CD14-positive monocyte (primary cell): ENCODE measurements at regions not wholly inside any gene's neighbourhood (a gene's known extent, or its start where the extent isn't known, plus 50 kb on each side); places are given as distances from the start of the nearest gene placed in this dataset.

Experiments used
- DNase-seq, 3 donors: peaks; one replicate each; pipeline ENCODE4 v3.0.0-alpha.2; 2011 to 2022
- H2AFZ ChIP-seq: 2 replicates; pipeline ENCODE4 v1.6.0; 2012; ENCODE audit warnings: mild to moderate bottlenecking, low read depth, low read length, inconsistent platforms; ENCODE audit not compliant: insufficient read depth, poor library complexity, severe bottlenecking
- H3K27ac ChIP-seq, 2 donors: 1 replicate in 1 of 2; 2 replicates in 1 of 2; pipeline ENCODE4 v1.5.1; 2012 to 2013; ENCODE audit warnings: low read length in 2 of 2, control low read depth in 1 of 2, inconsistent platforms in 1 of 2, low read depth in 1 of 2, mild to moderate bottlenecking in 1 of 2
- H3K27me3 ChIP-seq, 2 donors: one replicate each; pipeline versions ENCODE4 v1.6.0 to v1.6.1; 2011 to 2013; ENCODE audit warnings: low read length in 2 of 2; ENCODE audit not compliant: control insufficient read depth in 2 of 2, insufficient read depth in 2 of 2
- H3K36me3 ChIP-seq, 2 donors: replicated peaks in 1 of 2; 1 replicate in 1 of 2; 2 replicates in 1 of 2; pipeline versions ENCODE4 v1.5.1 to v1.6.1; 2012 to 2013; ENCODE audit warnings: low read length in 2 of 2, control low read depth in 1 of 2, inconsistent platforms in 1 of 2, mild to moderate bottlenecking in 1 of 2; ENCODE audit not compliant: insufficient read depth in 2 of 2, control insufficient read depth in 1 of 2
- H3K4me1 ChIP-seq, 2 donors: 1 replicate in 1 of 2; 2 replicates in 1 of 2; pipeline versions ENCODE4 v1.5.1 to v1.6.1; 2012 to 2013; ENCODE audit warnings: low read length in 2 of 2, control low read depth in 1 of 2, inconsistent platforms in 1 of 2, mild to moderate bottlenecking in 1 of 2, moderate library complexity in 1 of 2; ENCODE audit not compliant: insufficient read depth in 2 of 2, control insufficient read depth in 1 of 2
- H3K4me2 ChIP-seq: replicated peaks from 2 replicates; pipeline ENCODE3; 2012; ENCODE audit warnings: low read length, moderate library complexity, mild to moderate bottlenecking; ENCODE audit not compliant: poor library complexity, severe bottlenecking; ENCODE audit errors: extremely low read depth
- H3K4me3 ChIP-seq, 3 experiments: fragments of 200-600 bp in 1 of 3; sonication (generic) in 1 of 3; replicated peaks in 1 of 3; 1 replicate in 2 of 3; 2 replicates in 1 of 3; pipeline ENCODE4 v1.5.1; 2011 to 2013; ENCODE audit warnings: low read length in 3 of 3, mild to moderate bottlenecking in 3 of 3, control low read depth in 2 of 3, low read depth in 2 of 3, inconsistent platforms in 1 of 3, moderate library complexity in 1 of 3
- H3K79me2 ChIP-seq: 2 replicates; pipeline ENCODE4 v1.6.0; 2012; ENCODE audit warnings: mild to moderate bottlenecking, control low read depth, inconsistent platforms, low read length, moderate library complexity; ENCODE audit not compliant: insufficient read depth
- H3K9ac ChIP-seq: 2 replicates; pipeline ENCODE4 v1.6.0; 2017; ENCODE audit warnings: low read length, mild to moderate bottlenecking; ENCODE audit not compliant: insufficient read depth, poor library complexity, severe bottlenecking
- H3K9me3 ChIP-seq, 2 donors: replicated peaks in 1 of 2; 1 replicate in 1 of 2; 2 replicates in 1 of 2; pipeline versions ENCODE4 v1.5.1 to v1.6.1; 2012 to 2013; ENCODE audit warnings: low read length in 2 of 2, control low read depth in 1 of 2; ENCODE audit not compliant: control insufficient read depth in 1 of 2, insufficient read depth in 1 of 2
- H4K20me1 ChIP-seq: 2 replicates; pipeline ENCODE4 v1.6.0; 2012; ENCODE audit warnings: mild to moderate bottlenecking, low read length, control low read depth, moderate library complexity; ENCODE audit not compliant: insufficient read depth
- H3K27ac Mint-ChIP-seq, 7 donors: one replicate each; pipeline ENCODE4 v1.8.0; 2020; ENCODE audit warnings: mild to moderate bottlenecking in 7 of 7, mixed read lengths in 7 of 7, moderate library complexity in 6 of 7, inconsistent platforms in 2 of 7
- H3K27me3 Mint-ChIP-seq, 3 donors: one replicate each; pipeline ENCODE4 v1.8.0; 2021 to 2022; ENCODE audit warnings: low read depth in 3 of 3, mild to moderate bottlenecking in 3 of 3, mixed read lengths in 3 of 3, moderate library complexity in 3 of 3, inconsistent platforms in 1 of 3
- H3K36me3 Mint-ChIP-seq, 2 donors: one replicate each; pipeline ENCODE4 v1.8.0; 2020; ENCODE audit warnings: mixed read lengths in 2 of 2, inconsistent platforms in 1 of 2, mild to moderate bottlenecking in 1 of 2
- H3K4me1 Mint-ChIP-seq: one replicate; pipeline ENCODE4 v1.8.0; 2020; ENCODE audit warnings: mild to moderate bottlenecking, mixed read lengths
- H3K4me3 Mint-ChIP-seq, 2 donors: one replicate each; pipeline ENCODE4 v1.8.0; 2020; ENCODE audit warnings: mild to moderate bottlenecking in 2 of 2, mixed read lengths in 2 of 2, moderate library complexity in 1 of 2
- H3K9me3 Mint-ChIP-seq, 7 donors: one replicate each; pipeline ENCODE4 v1.8.0; 2020 to 2022; ENCODE audit warnings: mixed read lengths in 7 of 7, mild to moderate bottlenecking in 6 of 7, moderate library complexity in 6 of 7, inconsistent platforms in 2 of 7
- WGBS: methylation state at CpG from one replicate; pipeline ENCODE4 v1.1.5; 2013; ENCODE audit warnings: missing lambda C conversion rate; ENCODE audit not compliant: insufficient coverage; 5-methylcytosine and 5-hydroxymethylcytosine counted together
- intact Hi-C, 2 donors: fragments of 100-400 bp; cut with micrococcal nuclease; formaldehyde crosslinking; loops; one replicate each; pipeline versions ENCODE4 v1.15.0 to v1.15.1; 2023
- TF ChIP-seq, protein P1 (sequence below): fragments of 200-600 bp; IDR thresholded peaks from one replicate; pipeline ENCODE4 v1.8.0; 2022; ENCODE audit warnings: antibody characterized with exemption, mild to moderate bottlenecking

DNA sequence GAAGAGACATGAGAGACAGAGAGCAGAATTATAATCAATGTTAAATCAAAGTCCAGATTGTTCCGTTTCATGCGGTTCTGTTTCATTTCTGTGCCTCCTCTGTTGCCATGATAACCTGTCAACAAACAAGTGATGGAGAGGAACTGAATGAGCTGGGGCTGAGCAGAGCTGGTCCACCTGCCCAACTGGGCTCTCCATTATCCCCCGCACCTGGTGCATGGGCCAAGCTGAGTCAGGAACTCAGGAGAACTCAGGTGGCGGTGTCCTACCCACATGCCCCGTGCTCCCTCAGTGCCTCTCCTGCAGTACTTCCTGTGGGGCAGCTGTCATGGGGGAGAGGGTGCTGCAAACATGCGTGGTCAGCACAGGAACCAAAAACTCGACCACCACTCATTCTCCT, 178.8 kb downstream of the TTC32 start:
- no peaks in the 10 kb centered on the region for H3K79me2 ChIP-seq
- H3K4me3 ChIP-seq: no peak overlapping the region
- Mint-ChIP-seq H3K9me3 (peaks cover 3 to 13% (median 7%) of the 10 kb centered on the region in 7 donors), H3K27me3 (peaks cover 2 to 5% (median 3%) of the 10 kb centered on the region in 3 donors), H3K4me3 (no peak overlapping the region), H3K4me1 (no peaks in the 10 kb centered on the region), H3K27ac (no peak overlapping the region), H3K36me3 (no peaks in the 10 kb centered on the region)
- WGBS: 93% methylated on average over 3 of the region's 7 CpGs
- no peaks in the 10 kb centered on the region for H3K4me1 ChIP-seq
- H3K9ac ChIP-seq: no peak overlapping the region
- no peak overlapping the region for H3K4me2 ChIP-seq
- no peaks in the 10 kb centered on the region for H3K36me3 ChIP-seq
- intact Hi-C loops: no loop called here
- no peak overlapping the region for H3K27ac ChIP-seq
- TF ChIP-seq, protein P1, sequence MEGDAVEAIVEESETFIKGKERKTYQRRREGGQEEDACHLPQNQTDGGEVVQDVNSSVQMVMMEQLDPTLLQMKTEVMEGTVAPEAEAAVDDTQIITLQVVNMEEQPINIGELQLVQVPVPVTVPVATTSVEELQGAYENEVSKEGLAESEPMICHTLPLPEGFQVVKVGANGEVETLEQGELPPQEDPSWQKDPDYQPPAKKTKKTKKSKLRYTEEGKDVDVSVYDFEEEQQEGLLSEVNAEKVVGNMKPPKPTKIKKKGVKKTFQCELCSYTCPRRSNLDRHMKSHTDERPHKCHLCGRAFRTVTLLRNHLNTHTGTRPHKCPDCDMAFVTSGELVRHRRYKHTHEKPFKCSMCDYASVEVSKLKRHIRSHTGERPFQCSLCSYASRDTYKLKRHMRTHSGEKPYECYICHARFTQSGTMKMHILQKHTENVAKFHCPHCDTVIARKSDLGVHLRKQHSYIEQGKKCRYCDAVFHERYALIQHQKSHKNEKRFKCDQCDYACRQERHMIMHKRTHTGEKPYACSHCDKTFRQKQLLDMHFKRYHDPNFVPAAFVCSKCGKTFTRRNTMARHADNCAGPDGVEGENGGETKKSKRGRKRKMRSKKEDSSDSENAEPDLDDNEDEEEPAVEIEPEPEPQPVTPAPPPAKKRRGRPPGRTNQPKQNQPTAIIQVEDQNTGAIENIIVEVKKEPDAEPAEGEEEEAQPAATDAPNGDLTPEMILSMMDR: no peak
- H4K20me1 ChIP-seq: no peaks in the 10 kb centered on the region
- H2AFZ ChIP-seq: no peak overlapping the region
- no peak for DNase-seq
- H3K9me3 ChIP-seq: peaks cover 4 to 12% of the 10 kb centered on the region in 2 donors
- H3K27me3 ChIP-seq: no peaks in the 10 kb centered on the region

DNA sequence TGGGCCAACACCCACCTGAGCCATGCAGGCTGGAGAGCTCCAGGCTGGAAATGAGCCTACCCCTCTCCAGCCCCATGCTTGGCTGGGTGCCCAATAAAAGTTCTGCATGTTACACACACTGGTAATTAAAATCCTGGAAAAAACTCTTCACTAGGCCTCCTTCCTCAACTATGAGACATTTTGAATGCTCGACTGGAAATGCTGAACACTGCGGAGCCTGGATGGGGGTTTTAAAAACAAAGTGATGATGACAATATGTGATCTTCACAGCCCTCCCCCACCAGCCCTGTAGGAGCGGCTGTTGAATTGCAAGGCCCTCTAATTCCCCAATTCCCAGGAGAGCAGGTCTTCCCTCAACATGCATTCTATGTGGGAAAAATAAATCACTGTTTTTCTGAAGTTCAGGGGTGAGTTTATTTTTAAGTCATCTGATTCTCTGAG, 179.2 kb downstream of the TTC32 start:
- intact Hi-C loops: no loop called here
- H3K9ac ChIP-seq: no peak overlapping the region
- H3K36me3 Mint-ChIP-seq: no peaks in the 10 kb centered on the region
- H3K4me3 Mint-ChIP-seq: no peak overlapping the region
- DNase-seq: no peak
- H3K27me3 Mint-ChIP-seq: peaks cover 2 to 5% (median 3%) of the 10 kb centered on the region in 3 donors
- TF ChIP-seq, protein P1: no peak
- H4K20me1 ChIP-seq: no peaks in the 10 kb centered on the region
- H3K4me3 ChIP-seq: no peak overlapping the region
- peaks cover 4 to 15% of the 10 kb centered on the region in 2 donors for H3K9me3 ChIP-seq
- H3K36me3 ChIP-seq: no peaks in the 10 kb centered on the region
- H2AFZ ChIP-seq: no peak overlapping the region
- no peak overlapping the region for H3K27ac ChIP-seq
- H3K4me1 Mint-ChIP-seq: no peaks in the 10 kb centered on the region
- peaks cover 3 to 13% (median 7%) of the 10 kb centered on the region in 7 donors for H3K9me3 Mint-ChIP-seq
- no peak overlapping the region for H3K27ac Mint-ChIP-seq
- H3K27me3 ChIP-seq: no peaks in the 10 kb centered on the region
- no peak overlapping the region for H3K4me2 ChIP-seq
- no peaks in the 10 kb centered on the region for H3K79me2 ChIP-seq
- no CpG with 5 or more reads among the region's 3 CpGs for WGBS
- no peaks in the 10 kb centered on the region for H3K4me1 ChIP-seq
